IMR-90 (cell line): ENCODE measurements at regions not wholly inside any gene's neighbourhood (a gene's known extent, or its start where the extent isn't known, plus 50 kb on each side); places are given as distances from the start of the nearest gene placed in this dataset.

ENCODE experiments used
- ATAC-seq: fragments of 200-7000 bp; cut with Tn5 transposase; 2 replicates; pipeline ENCODE4 v1.9.1; 2020; ENCODE audit warnings: low read depth, mild to moderate bottlenecking, moderate library complexity
- BruUV-seq: library from RNA; stranded (reverse); fragments of 400-500 nt; replicated peaks from 2 replicates; lab custom pipeline; 2021; lab: Mats Ljungman, UMichigan
- CTCF ChIA-PET: fragments of 300-600 bp; formaldehyde crosslinking; extraction: SDS; loops from one replicate; lab custom pipeline; 2021; ENCODE audit warnings: antibody characterized with exemption; lab: Yijun Ruan, JAX
- POLR2A ChIA-PET: fragments of 300-600 bp; sonication (Branson Sonifier 250); formaldehyde crosslinking; loops from one replicate; lab custom pipeline; 2022; ENCODE audit warnings: antibody characterized with exemption; ENCODE audit not compliant: unreplicated experiment; lab: Charles Lee
- DNase-seq: peaks from one replicate; pipeline ENCODE4 v3.0.0; 2013
- H2AFZ ChIP-seq: replicated peaks from 2 replicates; pipeline ENCODE3; 2013; ENCODE audit warnings: low read length, mild to moderate bottlenecking; ENCODE audit not compliant: poor library complexity
- H2AK5ac ChIP-seq: 2 replicates; pipeline ENCODE4 v1.6.1; 2013; ENCODE audit warnings: low read depth, low read length, inconsistent platforms
- H2AK9ac ChIP-seq: replicated peaks from 2 replicates; pipeline ENCODE3; 2013; ENCODE audit warnings: mild to moderate bottlenecking, low read depth, low read length, moderate library complexity; ENCODE audit not compliant: poor library complexity
- H2BK120ac ChIP-seq: 2 replicates; pipeline ENCODE4 v1.6.1; 2013; ENCODE audit warnings: low read depth, low read length, inconsistent platforms
- H2BK15ac ChIP-seq: 3 replicates; pipeline ENCODE4 v1.6.1; 2013; ENCODE audit warnings: low read depth, low read length, inconsistent platforms
- H2BK20ac ChIP-seq: 2 replicates; pipeline ENCODE4 v1.6.1; 2013; ENCODE audit warnings: low read depth, mild to moderate bottlenecking, inconsistent platforms, low read length, moderate library complexity
- H2BK5ac ChIP-seq: 2 replicates; pipeline ENCODE4 v1.6.1; 2013; ENCODE audit warnings: mild to moderate bottlenecking, low read depth, low read length, inconsistent platforms; ENCODE audit not compliant: poor library complexity, severe bottlenecking
- H3K14ac ChIP-seq: replicated peaks from 2 replicates; pipeline ENCODE4 v1.6.1; 2013; ENCODE audit warnings: low read depth, low read length, inconsistent platforms
- H3K18ac ChIP-seq: 2 replicates; pipeline ENCODE4 v1.6.1; 2013; ENCODE audit warnings: low read depth, low read length, control low read depth
- H3K23ac ChIP-seq: 2 replicates; pipeline ENCODE4 v1.6.1; 2013; ENCODE audit warnings: low read depth, low read length, inconsistent platforms
- H3K27ac ChIP-seq: 2 replicates; pipeline ENCODE4 v1.5.1; 2013; ENCODE audit warnings: mild to moderate bottlenecking, control low read depth, low read length; ENCODE audit not compliant: insufficient read depth
- H3K27me3 ChIP-seq: 2 replicates; pipeline ENCODE4 v1.6.1; 2013; ENCODE audit warnings: low read length; ENCODE audit not compliant: control insufficient read depth, insufficient read depth
- H3K36me3 ChIP-seq: 2 replicates; pipeline ENCODE4 v1.6.1; 2013; ENCODE audit warnings: low read length, mixed read lengths; ENCODE audit not compliant: control insufficient read depth, insufficient read depth
- H3K4ac ChIP-seq: 2 replicates; pipeline ENCODE4 v1.6.1; 2013; ENCODE audit warnings: low read depth, low read length, inconsistent platforms
- H3K4me1 ChIP-seq: 2 replicates; pipeline ENCODE4 v1.6.1; 2013; ENCODE audit warnings: low read length, mixed read lengths; ENCODE audit not compliant: control insufficient read depth, insufficient read depth
- H3K4me2 ChIP-seq: 2 replicates; pipeline ENCODE4 v1.6.1; 2013; ENCODE audit warnings: low read depth, mild to moderate bottlenecking, control low read depth, low read length, moderate library complexity
- H3K4me3 ChIP-seq: 2 replicates; pipeline ENCODE4 v1.5.1; 2013; ENCODE audit warnings: low read depth, mild to moderate bottlenecking, control low read depth, low read length, moderate library complexity; ENCODE audit not compliant: insufficient read depth
- H3K56ac ChIP-seq: 2 replicates; pipeline ENCODE4 v1.6.1; 2013; ENCODE audit warnings: low read length, inconsistent platforms; ENCODE audit not compliant: insufficient read depth; ENCODE audit errors: extremely low read depth
- H3K79me1 ChIP-seq, 2 experiments: 2 replicates each; pipeline ENCODE4 v1.6.1; 2013; ENCODE audit warnings: low read length in 2 of 2, inconsistent platforms in 1 of 2, low read depth in 1 of 2
- H3K9ac ChIP-seq: 2 replicates; pipeline ENCODE4 v1.6.1; 2013; ENCODE audit warnings: low read depth, low read length, control low read depth
- H3K9me1 ChIP-seq: 2 replicates; pipeline ENCODE4 v1.6.1; 2013; ENCODE audit warnings: low read length, inconsistent platforms; ENCODE audit not compliant: insufficient read depth
- H3K9me3 ChIP-seq: 2 replicates; pipeline ENCODE4 v1.6.1; 2013; ENCODE audit warnings: low read length; ENCODE audit not compliant: control insufficient read depth, insufficient read depth
- H4K20me1 ChIP-seq: 2 replicates; pipeline ENCODE4 v1.6.1; 2013; ENCODE audit warnings: low read length, inconsistent platforms; ENCODE audit not compliant: insufficient read depth
- H4K5ac ChIP-seq: 2 replicates; pipeline ENCODE4 v1.6.1; 2013; ENCODE audit warnings: mild to moderate bottlenecking, low read depth, low read length, control low read depth
- H4K8ac ChIP-seq, 2 experiments: 2 replicates each; pipeline ENCODE4 v1.6.1; 2013; ENCODE audit warnings: low read depth in 2 of 2, low read length in 2 of 2, control low read depth in 1 of 2, inconsistent platforms in 1 of 2
- H4K91ac ChIP-seq: 2 replicates; pipeline ENCODE4 v1.6.1; 2013; ENCODE audit warnings: low read depth, low read length, inconsistent platforms; ENCODE audit not compliant: insufficient read depth
- BHLHE40 ChIP-seq: fragments of 150-350 bp; IDR thresholded peaks from 2 replicates; pipeline ENCODE4 v1.6.1; 2016; ENCODE audit warnings: mild to moderate bottlenecking, low read depth, low read length
- CTCF ChIP-seq: conservative IDR thresholded peaks from 2 replicates; pipeline ENCODE4 v1.5.1; 2012; ENCODE audit warnings: mild to moderate bottlenecking, low read depth, low read length, improper control_type of control experiment
- NFE2L2 ChIP-seq: fragments of 150-350 bp; IDR thresholded peaks from 2 replicates; pipeline ENCODE4 v1.6.1; 2016; ENCODE audit warnings: low read depth, mild to moderate bottlenecking, low read length
- RAD21 ChIP-seq: IDR thresholded peaks from 2 replicates; pipeline ENCODE4 v1.6.1; 2012; ENCODE audit warnings: low read length, improper control_type of control experiment
- RFX5 ChIP-seq: IDR thresholded peaks from 2 replicates; pipeline ENCODE4 v1.8.0; 2012; ENCODE audit warnings: low read depth, mild to moderate bottlenecking, low read length, moderate library complexity
- WGBS, 2 experiments: methylation state at CpG; one replicate each; pipeline versions ENCODE4 v1.1.5 to v1.1.7; 2013; ENCODE audit warnings: missing lambda C conversion rate in 2 of 2; ENCODE audit not compliant: insufficient read length in 1 of 2; ENCODE audit errors: extremely low coverage in 2 of 2; 5-methylcytosine and 5-hydroxymethylcytosine counted together
- dilution Hi-C: fragments of 300-500 bp; cut with HindIII; formaldehyde crosslinking; loops from one replicate; pipeline ENCODE4 v1.14.3; 2018; ENCODE audit warnings: low sequenced_read_pairs; ENCODE audit not compliant: unreplicated experiment
- in situ Hi-C: fragments of 300-500 bp; cut with MboI; formaldehyde crosslinking; loops from 3 replicates; pipeline ENCODE4 v1.14.3; 2019; ENCODE audit warnings: low sequenced_read_pairs, inconsistent platforms, mixed read lengths
- intact Hi-C: fragments of 100-400 bp; cut with micrococcal nuclease; formaldehyde crosslinking; loops from 2 replicates; pipeline ENCODE4 v1.10.0; 2022

GRCh38 chr2:147015591-147015990 lies 829.2 kb upstream of the ACVR2A start:
- no peak overlapping the region for H2BK120ac ChIP-seq
- H3K27me3 ChIP-seq: no peaks in the 10 kb centered on the region; the same call in 1 of the 2 replicates
- in situ Hi-C loops: no loop called here
- H2AK5ac ChIP-seq: no peak overlapping the region
- intact Hi-C loops: no loop called here
- H2BK20ac ChIP-seq: no peak overlapping the region
- DNase-seq (no peak), ATAC-seq (no peak)
- H3K27ac ChIP-seq: no peak overlapping the region
- no peak overlapping the region for H4K91ac ChIP-seq
- no peak overlapping the region for H2BK5ac ChIP-seq
- H3K4me3 ChIP-seq: no peak overlapping the region
- no peak overlapping the region for H4K5ac ChIP-seq
- H4K20me1 ChIP-seq: no peaks in the 10 kb centered on the region
- H3K36me3 ChIP-seq: no peaks in the 10 kb centered on the region
- H3K4ac ChIP-seq: no peak overlapping the region
- H3K18ac ChIP-seq: no peak overlapping the region
- H3K79me1 ChIP-seq: no peaks in the 10 kb centered on the region
- no peak overlapping the region for H3K9ac ChIP-seq
- no TSS peak for BruUV-seq
- peaks cover 3% of the 10 kb centered on the region; the same call in 1 of the 2 replicates for H3K9me3 ChIP-seq
- H2AK9ac ChIP-seq: no peak overlapping the region
- H3K9me1 ChIP-seq: no peaks in the 10 kb centered on the region
- no peak for TF ChIP-seq NFE2L2
- no peak for TF ChIP-seq CTCF
- TF ChIP-seq RAD21: no peak
- no peak for TF ChIP-seq RFX5
- TF ChIP-seq BHLHE40: no peak
- CTCF ChIA-PET: no interaction called here
- H3K14ac ChIP-seq: no peak overlapping the region
- no peak overlapping the region for H4K8ac ChIP-seq
- WGBS, 2 experiments: no CpG with 5 or more reads among the region's 1 CpG
- POLR2A ChIA-PET: no interaction called here
- H3K23ac ChIP-seq: no peak overlapping the region
- no peaks in the 10 kb centered on the region for H3K4me1 ChIP-seq
- H3K56ac ChIP-seq: no peak overlapping the region
- no peak overlapping the region for H3K4me2 ChIP-seq
- H2AFZ ChIP-seq: no peak overlapping the region
- H2BK15ac ChIP-seq: no peak overlapping the region
- dilution Hi-C loops: no loop called here
